Prostate gland (tissue), 2 donors: ENCODE measurements at regions not wholly inside any gene's neighbourhood (a gene's known extent, or its start where the extent isn't known, plus 50 kb on each side); places are given as distances from the start of the nearest gene placed in this dataset.

Source experiments
- POLR2AphosphoS5 ChIP-seq: sonication (generic); formaldehyde crosslinking; IDR thresholded peaks from one replicate; pipeline ENCODE4 v1.6.1; 2017; ENCODE audit warnings: antibody characterized with exemption
- TF ChIP-seq, protein P1 (sequence below), 4 experiments: fragments of 200-600 bp in 2 of 4; fragments of 450-650 bp in 2 of 4; sonication (generic) in 2 of 4; IDR thresholded peaks; 1 replicate in 3 of 4; 2 replicates in 1 of 4; pipeline ENCODE4 v1.5.1; 2016 to 2019; ENCODE audit warnings: antibody characterized with exemption in 4 of 4, mild to moderate bottlenecking in 2 of 4, moderate library complexity in 2 of 4

DNA sequence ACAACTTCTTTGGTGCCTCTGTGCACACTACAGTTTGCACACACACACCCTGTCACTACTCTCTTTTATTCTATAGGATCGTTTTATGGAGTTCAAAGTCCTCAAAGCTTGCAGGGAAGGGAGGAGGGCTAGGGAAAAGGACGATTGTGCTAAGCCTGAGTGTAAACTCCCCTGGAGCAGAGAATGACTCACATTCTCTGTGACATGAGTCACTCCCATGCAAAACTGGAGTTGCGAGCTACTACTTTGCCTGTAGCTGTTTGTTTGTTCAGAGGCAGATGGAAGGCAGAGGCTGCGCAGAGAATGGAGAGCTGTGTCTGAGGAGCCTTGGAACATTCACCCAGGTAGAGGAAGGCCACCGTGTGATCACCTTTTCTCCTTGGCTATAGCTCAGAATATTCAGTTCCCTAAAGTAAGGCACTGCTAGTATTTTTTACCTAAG is 80.5 kb upstream of the MBNL2 start:
- TF ChIP-seq, protein P1, sequence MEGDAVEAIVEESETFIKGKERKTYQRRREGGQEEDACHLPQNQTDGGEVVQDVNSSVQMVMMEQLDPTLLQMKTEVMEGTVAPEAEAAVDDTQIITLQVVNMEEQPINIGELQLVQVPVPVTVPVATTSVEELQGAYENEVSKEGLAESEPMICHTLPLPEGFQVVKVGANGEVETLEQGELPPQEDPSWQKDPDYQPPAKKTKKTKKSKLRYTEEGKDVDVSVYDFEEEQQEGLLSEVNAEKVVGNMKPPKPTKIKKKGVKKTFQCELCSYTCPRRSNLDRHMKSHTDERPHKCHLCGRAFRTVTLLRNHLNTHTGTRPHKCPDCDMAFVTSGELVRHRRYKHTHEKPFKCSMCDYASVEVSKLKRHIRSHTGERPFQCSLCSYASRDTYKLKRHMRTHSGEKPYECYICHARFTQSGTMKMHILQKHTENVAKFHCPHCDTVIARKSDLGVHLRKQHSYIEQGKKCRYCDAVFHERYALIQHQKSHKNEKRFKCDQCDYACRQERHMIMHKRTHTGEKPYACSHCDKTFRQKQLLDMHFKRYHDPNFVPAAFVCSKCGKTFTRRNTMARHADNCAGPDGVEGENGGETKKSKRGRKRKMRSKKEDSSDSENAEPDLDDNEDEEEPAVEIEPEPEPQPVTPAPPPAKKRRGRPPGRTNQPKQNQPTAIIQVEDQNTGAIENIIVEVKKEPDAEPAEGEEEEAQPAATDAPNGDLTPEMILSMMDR (IDR thresholded peaks at IDR 0.05), result no peak
- peak; percentile 48 for TF ChIP-seq POLR2AphosphoS5
